GM23338 (cell line): ENCODE measurements at regions not wholly inside any gene's neighbourhood (a gene's known extent, or its start where the extent isn't known, plus 50 kb on each side); places are given as distances from the start of the nearest gene placed in this dataset.

Experiments used
- ATAC-seq: fragments of 200-7000 bp; cut with Tn5 transposase; 3 replicates; pipeline ENCODE4 v1.9.1; 2020
- DNase-seq: peaks from one replicate; pipeline ENCODE4 v3.0.0-alpha.2; 2015; ENCODE audit warnings: low spot score
- H2AFZ ChIP-seq: fragments of 200-600 bp; sonication (generic); 2 replicates; pipeline ENCODE4 v1.8.0; 2016; ENCODE audit warnings: antibody characterized with exemption, mild to moderate bottlenecking, moderate library complexity
- H3F3A ChIP-seq: fragments of 200-600 bp; sonication (generic); replicated peaks from 2 replicates; pipeline ENCODE4 v1.8.0; 2017; ENCODE audit warnings: antibody characterized with exemption, mixed run types, low read depth
- H3K27ac ChIP-seq: fragments of 200-600 bp; sonication (generic); 2 replicates; pipeline ENCODE4 v1.6.1; 2016; ENCODE audit warnings: low read depth
- H3K27me3 ChIP-seq: fragments of 200-600 bp; sonication (generic); 2 replicates; pipeline ENCODE4 v1.8.0; 2016; ENCODE audit warnings: mild to moderate bottlenecking, mixed run types, moderate library complexity; ENCODE audit not compliant: insufficient read depth
- H3K36me3 ChIP-seq: fragments of 200-600 bp; sonication (generic); 2 replicates; pipeline ENCODE4 v1.8.0; 2016; ENCODE audit warnings: mild to moderate bottlenecking; ENCODE audit not compliant: insufficient read depth
- H3K4me1 ChIP-seq: fragments of 200-600 bp; sonication (generic); 2 replicates; pipeline ENCODE4 v1.8.0; 2016; ENCODE audit warnings: mild to moderate bottlenecking, moderate library complexity; ENCODE audit not compliant: insufficient read depth
- H3K4me2 ChIP-seq: fragments of 200-600 bp; sonication (generic); 2 replicates; pipeline ENCODE4 v1.7.1; 2017; ENCODE audit warnings: mixed run types
- H3K4me3 ChIP-seq: fragments of 200-600 bp; sonication (generic); 2 replicates; pipeline ENCODE4 v1.6.1; 2016; ENCODE audit warnings: mixed run types
- H3K79me2 ChIP-seq: fragments of 200-600 bp; sonication (generic); replicated peaks from 2 replicates; pipeline ENCODE4 v1.8.0; 2017; ENCODE audit warnings: mild to moderate bottlenecking; ENCODE audit not compliant: insufficient read depth
- H3K9me2 ChIP-seq: fragments of 200-600 bp; sonication (generic); 2 replicates; pipeline ENCODE4 v1.8.0; 2017; ENCODE audit not compliant: insufficient read depth
- H4K20me1 ChIP-seq: fragments of 200-600 bp; sonication (generic); replicated peaks from 2 replicates; pipeline ENCODE4 v1.8.0; 2017; ENCODE audit warnings: mild to moderate bottlenecking; ENCODE audit not compliant: insufficient read depth
- H3K27ac Mint-ChIP-seq: 2 replicates; pipeline ENCODE4 v1.8.0; 2020; ENCODE audit warnings: inconsistent platforms, mild to moderate bottlenecking, moderate library complexity, mixed read lengths
- H3K27me3 Mint-ChIP-seq: 3 replicates; pipeline ENCODE4 v1.8.0; 2022; ENCODE audit warnings: low read depth, mild to moderate bottlenecking, moderate library complexity, mixed read lengths, inconsistent platforms; ENCODE audit not compliant: insufficient read depth, poor library complexity
- H3K36me3 Mint-ChIP-seq: 3 replicates; pipeline ENCODE4 v1.8.0; 2021; ENCODE audit warnings: low read depth, mild to moderate bottlenecking, inconsistent platforms, moderate library complexity, mixed read lengths
- H3K4me1 Mint-ChIP-seq: 3 replicates; pipeline ENCODE4 v1.8.0; 2020; ENCODE audit warnings: mild to moderate bottlenecking, inconsistent platforms, mixed read lengths
- H3K4me3 Mint-ChIP-seq: 3 replicates; pipeline ENCODE4 v1.8.0; 2021; ENCODE audit warnings: moderate library complexity, mild to moderate bottlenecking, inconsistent platforms, mixed read lengths
- H3K9me3 Mint-ChIP-seq: 3 replicates; pipeline ENCODE4 v1.8.0; 2020; ENCODE audit warnings: moderate library complexity, mild to moderate bottlenecking, inconsistent platforms, mixed read lengths
- EZH2 ChIP-seq: fragments of 200-600 bp; sonication (generic); IDR thresholded peaks from one replicate; pipeline ENCODE4 v1.8.0; 2017; ENCODE audit warnings: antibody characterized with exemption, mild to moderate bottlenecking, low read depth; ENCODE audit not compliant: unreplicated experiment
- NANOG ChIP-seq: IDR thresholded peaks from 2 replicates; pipeline ENCODE4 v1.6.1; 2016; ENCODE audit warnings: antibody characterized with exemption, borderline replicate concordance
- POLR2AphosphoS5 ChIP-seq: IDR thresholded peaks from 2 replicates; pipeline ENCODE4 v1.6.1; 2016; ENCODE audit warnings: antibody characterized with exemption, low read depth
- ZNF114 ChIP-seq: fragments of 250-450 bp; sonication (Bioruptor Pico); IDR thresholded peaks from 2 replicates; pipeline ENCODE4 v1.5.0; 2020; ENCODE audit warnings: mild to moderate bottlenecking, moderate library complexity
- ZNF331 ChIP-seq: fragments of 250-450 bp; sonication (Bioruptor Pico); IDR thresholded peaks from 2 replicates; pipeline ENCODE4 v1.5.0; 2020; ENCODE audit warnings: low read depth, mild to moderate bottlenecking, moderate library complexity
- TF ChIP-seq, protein P1 (sequence below), 2 experiments: fragments of 200-600 bp in 1 of 2; sonication (generic) in 1 of 2; conservative IDR thresholded peaks; 2 replicates each; pipeline versions ENCODE4 v1.5.1 to v1.6.1; 2016 to 2017; ENCODE audit warnings: antibody characterized with exemption in 2 of 2, low read depth in 2 of 2, mild to moderate bottlenecking in 2 of 2, moderate library complexity in 1 of 2
- TF ChIP-seq, protein P2 (sequence below): fragments of 250-450 bp; sonication (Bioruptor Pico); IDR thresholded peaks from 2 replicates; pipeline ENCODE4 v1.5.0; 2020; ENCODE audit warnings: mild to moderate bottlenecking, moderate library complexity
- TF ChIP-seq, protein P3 (sequence below): IDR thresholded peaks from 2 replicates; pipeline ENCODE4 v1.6.1; 2016; ENCODE audit warnings: antibody characterized with exemption
- TF ChIP-seq, protein P4 (sequence below): IDR thresholded peaks from one replicate; pipeline ENCODE4 v1.6.1; 2018; ENCODE audit warnings: antibody characterized with exemption; ENCODE audit not compliant: unreplicated experiment

DNA sequence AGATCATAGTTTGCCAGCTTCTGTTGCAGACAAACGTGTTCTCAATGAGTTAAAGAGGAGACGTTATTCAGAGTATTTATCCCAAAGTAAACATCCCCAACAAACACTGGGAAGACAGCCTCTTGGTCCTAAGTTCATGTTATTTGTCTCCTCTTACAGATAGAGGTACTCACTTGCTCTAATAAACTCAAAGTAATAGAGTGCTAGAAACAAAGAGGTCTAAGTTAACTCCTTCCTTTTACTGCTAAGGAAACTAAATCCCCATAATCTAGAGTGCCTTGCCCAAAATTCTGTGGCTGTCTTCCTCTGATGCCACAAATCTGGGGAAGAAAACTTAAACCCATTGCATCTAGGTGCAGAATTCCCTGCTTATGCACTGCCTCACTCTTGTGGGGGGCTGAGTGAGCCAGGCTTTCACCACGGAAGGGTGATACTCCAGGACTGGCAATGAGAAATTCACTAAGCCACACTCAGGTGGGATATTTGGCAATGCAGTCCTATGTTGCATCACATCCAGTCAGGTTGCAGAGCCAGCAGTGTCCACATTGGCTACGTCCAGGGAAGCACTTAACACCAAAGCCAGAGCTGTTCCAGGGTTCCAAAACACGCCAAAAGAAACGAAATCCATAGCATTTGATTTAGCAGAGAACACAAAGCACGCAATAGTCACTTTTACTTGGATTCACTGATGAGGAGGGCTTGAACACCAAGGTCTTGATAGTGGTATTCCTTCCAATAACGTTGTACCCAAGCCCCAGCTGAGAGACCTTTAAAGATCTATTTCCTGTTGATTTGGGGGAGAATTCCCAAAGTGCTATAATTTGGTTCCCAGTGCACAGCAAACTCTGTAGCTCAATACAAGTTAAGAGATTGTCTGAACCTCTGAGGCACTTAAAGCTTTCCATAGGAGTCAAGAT, 81.0 kb upstream of the FOXQ1 start (continued):
- TF ChIP-seq, protein P1, sequence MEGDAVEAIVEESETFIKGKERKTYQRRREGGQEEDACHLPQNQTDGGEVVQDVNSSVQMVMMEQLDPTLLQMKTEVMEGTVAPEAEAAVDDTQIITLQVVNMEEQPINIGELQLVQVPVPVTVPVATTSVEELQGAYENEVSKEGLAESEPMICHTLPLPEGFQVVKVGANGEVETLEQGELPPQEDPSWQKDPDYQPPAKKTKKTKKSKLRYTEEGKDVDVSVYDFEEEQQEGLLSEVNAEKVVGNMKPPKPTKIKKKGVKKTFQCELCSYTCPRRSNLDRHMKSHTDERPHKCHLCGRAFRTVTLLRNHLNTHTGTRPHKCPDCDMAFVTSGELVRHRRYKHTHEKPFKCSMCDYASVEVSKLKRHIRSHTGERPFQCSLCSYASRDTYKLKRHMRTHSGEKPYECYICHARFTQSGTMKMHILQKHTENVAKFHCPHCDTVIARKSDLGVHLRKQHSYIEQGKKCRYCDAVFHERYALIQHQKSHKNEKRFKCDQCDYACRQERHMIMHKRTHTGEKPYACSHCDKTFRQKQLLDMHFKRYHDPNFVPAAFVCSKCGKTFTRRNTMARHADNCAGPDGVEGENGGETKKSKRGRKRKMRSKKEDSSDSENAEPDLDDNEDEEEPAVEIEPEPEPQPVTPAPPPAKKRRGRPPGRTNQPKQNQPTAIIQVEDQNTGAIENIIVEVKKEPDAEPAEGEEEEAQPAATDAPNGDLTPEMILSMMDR (conservative IDR thresholded peaks at IDR 0.05; ENCODE audit: low read depth in 2 of 2) = no peak
- no peak for TF ChIP-seq ZNF114 (CRISPR knock-in tag)

DNA sequence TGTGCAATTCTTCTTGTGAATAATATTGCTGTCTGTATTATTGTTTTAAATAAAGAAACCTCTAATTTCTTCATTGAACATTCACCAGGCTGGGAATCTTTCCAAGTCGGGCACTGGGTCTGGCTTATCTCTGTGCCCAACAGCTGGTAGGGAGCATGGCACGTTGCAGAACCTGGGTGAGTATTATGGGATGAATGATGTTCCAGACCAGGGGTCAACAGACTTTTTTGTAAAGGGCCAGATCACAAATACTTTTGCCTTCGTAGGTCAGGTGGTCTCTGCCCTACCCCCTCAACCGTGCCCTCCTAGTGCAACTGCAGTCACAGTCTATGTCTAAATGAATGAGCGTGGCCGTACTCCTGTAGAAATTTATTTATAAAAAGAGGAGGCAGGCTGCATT, 81.6 kb upstream of the FOXQ1 start:
- no peak overlapping the region for H3K4me3 Mint-ChIP-seq
- no peaks in the 10 kb centered on the region; the same call in 2 of the 3 replicates for H3K4me1 Mint-ChIP-seq
- no peaks in the 10 kb centered on the region; the same call in 2 of the 3 replicates for H3K9me3 Mint-ChIP-seq
- no peak overlapping the region for H3K27ac ChIP-seq
- peaks cover 4% of the 10 kb centered on the region for H3K27me3 Mint-ChIP-seq
- H3K9me2 ChIP-seq = no peaks in the 10 kb centered on the region
- no peaks in the 10 kb centered on the region for H3K4me1 ChIP-seq
- no peaks in the 10 kb centered on the region for H3K27me3 ChIP-seq
- no peak overlapping the region for H3K4me3 ChIP-seq
- no peak overlapping the region for H3K27ac Mint-ChIP-seq
- no peaks in the 10 kb centered on the region for H3K79me2 ChIP-seq
- H3K4me2 ChIP-seq = no peak overlapping the region
- no peak for DNase-seq
- H3F3A ChIP-seq = no peaks in the 10 kb centered on the region
- no peak for ATAC-seq
- no peaks in the 10 kb centered on the region for H3K36me3 ChIP-seq
- H4K20me1 ChIP-seq = no peaks in the 10 kb centered on the region
- no peaks in the 10 kb centered on the region for H3K36me3 Mint-ChIP-seq
- no peak overlapping the region for H2AFZ ChIP-seq
- TF ChIP-seq EZH2 = no peak
- no peak for TF ChIP-seq ZNF331 (CRISPR knock-in tag)
- TF ChIP-seq NANOG = no peak
- TF ChIP-seq, protein P2, sequence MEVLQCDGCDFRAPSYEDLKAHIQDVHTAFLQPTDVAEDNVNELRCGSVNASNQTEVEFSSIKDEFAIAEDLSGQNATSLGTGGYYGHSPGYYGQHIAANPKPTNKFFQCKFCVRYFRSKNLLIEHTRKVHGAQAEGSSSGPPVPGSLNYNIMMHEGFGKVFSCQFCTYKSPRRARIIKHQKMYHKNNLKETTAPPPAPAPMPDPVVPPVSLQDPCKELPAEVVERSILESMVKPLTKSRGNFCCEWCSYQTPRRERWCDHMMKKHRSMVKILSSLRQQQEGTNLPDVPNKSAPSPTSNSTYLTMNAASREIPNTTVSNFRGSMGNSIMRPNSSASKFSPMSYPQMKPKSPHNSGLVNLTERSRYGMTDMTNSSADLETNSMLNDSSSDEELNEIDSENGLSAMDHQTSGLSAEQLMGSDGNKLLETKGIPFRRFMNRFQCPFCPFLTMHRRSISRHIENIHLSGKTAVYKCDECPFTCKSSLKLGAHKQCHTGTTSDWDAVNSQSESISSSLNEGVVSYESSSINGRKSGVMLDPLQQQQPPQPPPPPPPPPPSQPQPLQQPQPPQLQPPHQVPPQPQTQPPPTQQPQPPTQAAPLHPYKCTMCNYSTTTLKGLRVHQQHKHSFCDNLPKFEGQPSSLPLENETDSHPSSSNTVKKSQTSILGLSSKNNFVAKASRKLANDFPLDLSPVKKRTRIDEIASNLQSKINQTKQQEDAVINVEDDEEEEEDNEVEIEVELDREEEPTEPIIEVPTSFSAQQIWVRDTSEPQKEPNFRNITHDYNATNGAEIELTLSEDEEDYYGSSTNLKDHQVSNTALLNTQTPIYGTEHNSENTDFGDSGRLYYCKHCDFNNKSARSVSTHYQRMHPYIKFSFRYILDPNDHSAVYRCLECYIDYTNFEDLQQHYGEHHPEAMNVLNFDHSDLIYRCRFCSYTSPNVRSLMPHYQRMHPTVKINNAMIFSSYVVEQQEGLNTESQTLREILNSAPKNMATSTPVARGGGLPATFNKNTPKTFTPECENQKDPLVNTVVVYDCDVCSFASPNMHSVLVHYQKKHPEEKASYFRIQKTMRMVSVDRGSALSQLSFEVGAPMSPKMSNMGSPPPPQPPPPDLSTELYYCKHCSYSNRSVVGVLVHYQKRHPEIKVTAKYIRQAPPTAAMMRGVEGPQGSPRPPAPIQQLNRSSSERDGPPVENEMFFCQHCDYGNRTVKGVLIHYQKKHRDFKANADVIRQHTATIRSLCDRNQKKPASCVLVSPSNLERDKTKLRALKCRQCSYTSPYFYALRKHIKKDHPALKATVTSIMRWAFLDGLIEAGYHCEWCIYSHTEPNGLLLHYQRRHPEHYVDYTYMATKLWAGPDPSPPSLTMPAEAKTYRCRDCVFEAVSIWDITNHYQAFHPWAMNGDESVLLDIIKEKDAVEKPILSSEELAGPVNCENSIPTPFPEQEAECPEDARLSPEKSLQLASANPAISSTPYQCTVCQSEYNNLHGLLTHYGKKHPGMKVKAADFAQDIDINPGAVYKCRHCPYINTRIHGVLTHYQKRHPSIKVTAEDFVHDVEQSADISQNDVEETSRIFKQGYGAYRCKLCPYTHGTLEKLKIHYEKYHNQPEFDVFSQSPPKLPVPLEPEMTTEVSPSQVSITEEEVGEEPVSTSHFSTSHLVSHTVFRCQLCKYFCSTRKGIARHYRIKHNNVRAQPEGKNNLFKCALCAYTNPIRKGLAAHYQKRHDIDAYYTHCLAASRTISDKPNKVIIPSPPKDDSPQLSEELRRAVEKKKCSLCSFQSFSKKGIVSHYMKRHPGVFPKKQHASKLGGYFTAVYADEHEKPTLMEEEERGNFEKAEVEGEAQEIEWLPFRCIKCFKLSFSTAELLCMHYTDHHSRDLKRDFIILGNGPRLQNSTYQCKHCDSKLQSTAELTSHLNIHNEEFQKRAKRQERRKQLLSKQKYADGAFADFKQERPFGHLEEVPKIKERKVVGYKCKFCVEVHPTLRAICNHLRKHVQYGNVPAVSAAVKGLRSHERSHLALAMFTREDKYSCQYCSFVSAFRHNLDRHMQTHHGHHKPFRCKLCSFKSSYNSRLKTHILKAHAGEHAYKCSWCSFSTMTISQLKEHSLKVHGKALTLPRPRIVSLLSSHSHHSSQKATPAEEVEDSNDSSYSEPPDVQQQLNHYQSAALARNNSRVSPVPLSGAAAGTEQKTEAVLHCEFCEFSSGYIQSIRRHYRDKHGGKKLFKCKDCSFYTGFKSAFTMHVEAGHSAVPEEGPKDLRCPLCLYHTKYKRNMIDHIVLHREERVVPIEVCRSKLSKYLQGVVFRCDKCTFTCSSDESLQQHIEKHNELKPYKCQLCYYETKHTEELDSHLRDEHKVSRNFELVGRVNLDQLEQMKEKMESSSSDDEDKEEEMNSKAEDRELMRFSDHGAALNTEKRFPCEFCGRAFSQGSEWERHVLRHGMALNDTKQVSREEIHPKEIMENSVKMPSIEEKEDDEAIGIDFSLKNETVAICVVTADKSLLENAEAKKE (CRISPR knock-in tag) = no peak
- no peak for TF ChIP-seq POLR2AphosphoS5
- TF ChIP-seq, protein P3, sequence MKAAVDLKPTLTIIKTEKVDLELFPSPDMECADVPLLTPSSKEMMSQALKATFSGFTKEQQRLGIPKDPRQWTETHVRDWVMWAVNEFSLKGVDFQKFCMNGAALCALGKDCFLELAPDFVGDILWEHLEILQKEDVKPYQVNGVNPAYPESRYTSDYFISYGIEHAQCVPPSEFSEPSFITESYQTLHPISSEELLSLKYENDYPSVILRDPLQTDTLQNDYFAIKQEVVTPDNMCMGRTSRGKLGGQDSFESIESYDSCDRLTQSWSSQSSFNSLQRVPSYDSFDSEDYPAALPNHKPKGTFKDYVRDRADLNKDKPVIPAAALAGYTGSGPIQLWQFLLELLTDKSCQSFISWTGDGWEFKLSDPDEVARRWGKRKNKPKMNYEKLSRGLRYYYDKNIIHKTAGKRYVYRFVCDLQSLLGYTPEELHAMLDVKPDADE = no peak
- TF ChIP-seq, protein P4, sequence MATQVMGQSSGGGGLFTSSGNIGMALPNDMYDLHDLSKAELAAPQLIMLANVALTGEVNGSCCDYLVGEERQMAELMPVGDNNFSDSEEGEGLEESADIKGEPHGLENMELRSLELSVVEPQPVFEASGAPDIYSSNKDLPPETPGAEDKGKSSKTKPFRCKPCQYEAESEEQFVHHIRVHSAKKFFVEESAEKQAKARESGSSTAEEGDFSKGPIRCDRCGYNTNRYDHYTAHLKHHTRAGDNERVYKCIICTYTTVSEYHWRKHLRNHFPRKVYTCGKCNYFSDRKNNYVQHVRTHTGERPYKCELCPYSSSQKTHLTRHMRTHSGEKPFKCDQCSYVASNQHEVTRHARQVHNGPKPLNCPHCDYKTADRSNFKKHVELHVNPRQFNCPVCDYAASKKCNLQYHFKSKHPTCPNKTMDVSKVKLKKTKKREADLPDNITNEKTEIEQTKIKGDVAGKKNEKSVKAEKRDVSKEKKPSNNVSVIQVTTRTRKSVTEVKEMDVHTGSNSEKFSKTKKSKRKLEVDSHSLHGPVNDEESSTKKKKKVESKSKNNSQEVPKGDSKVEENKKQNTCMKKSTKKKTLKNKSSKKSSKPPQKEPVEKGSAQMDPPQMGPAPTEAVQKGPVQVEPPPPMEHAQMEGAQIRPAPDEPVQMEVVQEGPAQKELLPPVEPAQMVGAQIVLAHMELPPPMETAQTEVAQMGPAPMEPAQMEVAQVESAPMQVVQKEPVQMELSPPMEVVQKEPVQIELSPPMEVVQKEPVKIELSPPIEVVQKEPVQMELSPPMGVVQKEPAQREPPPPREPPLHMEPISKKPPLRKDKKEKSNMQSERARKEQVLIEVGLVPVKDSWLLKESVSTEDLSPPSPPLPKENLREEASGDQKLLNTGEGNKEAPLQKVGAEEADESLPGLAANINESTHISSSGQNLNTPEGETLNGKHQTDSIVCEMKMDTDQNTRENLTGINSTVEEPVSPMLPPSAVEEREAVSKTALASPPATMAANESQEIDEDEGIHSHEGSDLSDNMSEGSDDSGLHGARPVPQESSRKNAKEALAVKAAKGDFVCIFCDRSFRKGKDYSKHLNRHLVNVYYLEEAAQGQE = no peak
